CD4-positive, alpha-beta T cell treated with Interleukin-21 for 1 hour (primary cell): ENCODE measurements at regions not wholly inside any gene's neighbourhood (a gene's known extent, or its start where the extent isn't known, plus 50 kb on each side); places are given as distances from the start of the nearest gene placed in this dataset.
A peak's percentile ranks its signal among the peaks of the same experiment; 100 is the strongest.

Experiments
- DNase-seq: peaks from one replicate; pipeline ENCODE4 v3.0.0-alpha.2; 2020

GRCh38 chr9:79968533-79968932 is 396.8 kb downstream of the TLE4 start:
- DNase-seq = no peak

GRCh38 chr9:79962836-79963235 is 391.1 kb downstream of the TLE4 start:
- DNase-seq = no peak

GRCh38 chr9:79962150-79962549 is 390.4 kb downstream of the TLE4 start:
- DNase-seq = no peak

- peak; percentile 7 for DNase-seq
Observed at GRCh38 chr9:79955300-79955699, 383.5 kb downstream of the TLE4 start.

- DNase-seq = no peak
Observed at GRCh38 chr9:79953908-79954307, 382.1 kb downstream of the TLE4 start.

GRCh38 chr9:79952401-79952800 is 380.6 kb downstream of the TLE4 start:
- no peak for DNase-seq

- no peak for DNase-seq
Observed at GRCh38 chr9:79946712-79947111, 374.9 kb downstream of the TLE4 start.

GRCh38 chr9:79945495-79945894 is 373.7 kb downstream of the TLE4 start:
- no peak for DNase-seq

- peak; percentile 32 for DNase-seq
Observed at GRCh38 chr9:79945016-79945415, 373.3 kb downstream of the TLE4 start.

- DNase-seq = no peak
Observed at GRCh38 chr9:79940919-79941318, 369.2 kb downstream of the TLE4 start.

GRCh38 chr9:79939819-79940218 is 368.1 kb downstream of the TLE4 start:
- no peak for DNase-seq

- no peak for DNase-seq
Observed at GRCh38 chr9:79936336-79936735, 364.6 kb downstream of the TLE4 start.

GRCh38 chr9:79929285-79929684 is 357.5 kb downstream of the TLE4 start:
- no peak for DNase-seq

GRCh38 chr9:79928661-79929223 is 357.0 kb downstream of the TLE4 start:
- DNase-seq = no peak

GRCh38 chr9:79925326-79925725 is 353.6 kb downstream of the TLE4 start:
- DNase-seq = no peak

GRCh38 chr9:79924836-79925235 is 353.1 kb downstream of the TLE4 start:
- DNase-seq = no peak

GRCh38 chr9:79917421-79917820 is 345.7 kb downstream of the TLE4 start:
- DNase-seq = no peak

GRCh38 chr9:79913867-79914266 is 342.1 kb downstream of the TLE4 start:
- no peak for DNase-seq

GRCh38 chr9:79912318-79913070 is 340.7 kb downstream of the TLE4 start:
- DNase-seq = no peak

GRCh38 chr9:79911724-79912123 is 340.0 kb downstream of the TLE4 start:
- DNase-seq = no peak

- DNase-seq = no peak
Observed at GRCh38 chr9:79902825-79903600, 331.2 kb downstream of the TLE4 start.

GRCh38 chr9:79900754-79901153 is 329.0 kb downstream of the TLE4 start:
- DNase-seq = no peak

GRCh38 chr9:79896390-79896980 is 324.7 kb downstream of the TLE4 start:
- no peak for DNase-seq

GRCh38 chr9:79895232-79895631 is 323.5 kb downstream of the TLE4 start:
- no peak for DNase-seq
